ENCODE measurements at regions not wholly inside any gene's neighbourhood (a gene's known extent, or its start where the extent isn't known, plus 50 kb on each side); places are given as distances from the start of the nearest gene placed in this dataset.

GRCh38 chr9:13369431-13369830 is 89.9 kb upstream of the MPDZ start:
- TF ChIP-seq POLR2AphosphoS5 (IDR thresholded peaks at IDR 0.05) (no peak), POLR2A (IDR thresholded peaks at IDR 0.05) (no peak)
- TF ChIP-seq, protein P1, sequence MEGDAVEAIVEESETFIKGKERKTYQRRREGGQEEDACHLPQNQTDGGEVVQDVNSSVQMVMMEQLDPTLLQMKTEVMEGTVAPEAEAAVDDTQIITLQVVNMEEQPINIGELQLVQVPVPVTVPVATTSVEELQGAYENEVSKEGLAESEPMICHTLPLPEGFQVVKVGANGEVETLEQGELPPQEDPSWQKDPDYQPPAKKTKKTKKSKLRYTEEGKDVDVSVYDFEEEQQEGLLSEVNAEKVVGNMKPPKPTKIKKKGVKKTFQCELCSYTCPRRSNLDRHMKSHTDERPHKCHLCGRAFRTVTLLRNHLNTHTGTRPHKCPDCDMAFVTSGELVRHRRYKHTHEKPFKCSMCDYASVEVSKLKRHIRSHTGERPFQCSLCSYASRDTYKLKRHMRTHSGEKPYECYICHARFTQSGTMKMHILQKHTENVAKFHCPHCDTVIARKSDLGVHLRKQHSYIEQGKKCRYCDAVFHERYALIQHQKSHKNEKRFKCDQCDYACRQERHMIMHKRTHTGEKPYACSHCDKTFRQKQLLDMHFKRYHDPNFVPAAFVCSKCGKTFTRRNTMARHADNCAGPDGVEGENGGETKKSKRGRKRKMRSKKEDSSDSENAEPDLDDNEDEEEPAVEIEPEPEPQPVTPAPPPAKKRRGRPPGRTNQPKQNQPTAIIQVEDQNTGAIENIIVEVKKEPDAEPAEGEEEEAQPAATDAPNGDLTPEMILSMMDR (IDR thresholded peaks at IDR 0.05), result no peak
